ENCODE measurements at regions not wholly inside any gene's neighbourhood (a gene's known extent, or its start where the extent isn't known, plus 50 kb on each side); places are given as distances from the start of the nearest gene placed in this dataset.

- no peak overlapping the region for H3K27ac ChIP-seq (ENCODE audit: low read length)
- H3K9me3 ChIP-seq (ENCODE audit: insufficient read depth, low read length): no peaks in the 10 kb centered on the region
- H4K20me1 ChIP-seq (ENCODE audit: insufficient read depth, low read length): no peaks in the 10 kb centered on the region
- TF ChIP-seq CTCF (IDR thresholded peaks at IDR 0.05; ENCODE audit: low read depth, low read length): no peak
- TF ChIP-seq EZH2phosphoT487 (IDR thresholded peaks at IDR 0.05; ENCODE audit: low read depth): no peak
- no peak overlapping the region for H3K4me3 ChIP-seq (ENCODE audit: low read length)
- H3K36me3 ChIP-seq (replicated peaks; ENCODE audit: low read depth, low read length): no peaks in the 10 kb centered on the region
- H2AFZ ChIP-seq (ENCODE audit: low read depth, low read length): no peak overlapping the region
- no peak overlapping the region for H3K4me2 ChIP-seq (ENCODE audit: low read length)
- H3K4me1 ChIP-seq (ENCODE audit: low read length): no peaks in the 10 kb centered on the region
- H3K79me2 ChIP-seq (ENCODE audit: low read length): no peaks in the 10 kb centered on the region
- H3K9ac ChIP-seq (ENCODE audit: low read length): no peak overlapping the region
- H3K27me3 ChIP-seq (ENCODE audit: low read depth, low read length): peaks cover 13% of the 10 kb centered on the region; the same call in 1 of the 2 replicates
These were observed 224.9 kb downstream of the ACTR3B start for GRCh38 chr7:152984421-152984820.

GRCh38 chr7:152986376-152986775 lies 226.8 kb downstream of the ACTR3B start:
- H3K9me3 ChIP-seq (ENCODE audit: insufficient read depth, low read length): no peaks in the 10 kb centered on the region
- H3K4me2 ChIP-seq (ENCODE audit: low read length): no peak overlapping the region
- no peak overlapping the region for H3K4me3 ChIP-seq (ENCODE audit: low read length)
- no peaks in the 10 kb centered on the region for H3K79me2 ChIP-seq (ENCODE audit: low read length)
- no peak for TF ChIP-seq CTCF (IDR thresholded peaks at IDR 0.05; ENCODE audit: low read depth, low read length)
- TF ChIP-seq EZH2phosphoT487 (IDR thresholded peaks at IDR 0.05; ENCODE audit: low read depth): no peak
- H3K4me1 ChIP-seq (ENCODE audit: low read length): no peaks in the 10 kb centered on the region
- no peaks in the 10 kb centered on the region for H4K20me1 ChIP-seq (ENCODE audit: insufficient read depth, low read length)
- H3K27me3 ChIP-seq (ENCODE audit: low read depth, low read length): peaks cover 5% of the 10 kb centered on the region; the same call in 1 of the 2 replicates
- H3K36me3 ChIP-seq (replicated peaks; ENCODE audit: low read depth, low read length): no peaks in the 10 kb centered on the region
- no peak overlapping the region for H3K9ac ChIP-seq (ENCODE audit: low read length)
- H3K27ac ChIP-seq (ENCODE audit: low read length): no peak overlapping the region
- no peak overlapping the region for H2AFZ ChIP-seq (ENCODE audit: low read depth, low read length)

GRCh38 chr7:152987656-152988055 lies 228.1 kb downstream of the ACTR3B start:
- TF ChIP-seq EZH2phosphoT487 (IDR thresholded peaks at IDR 0.05; ENCODE audit: low read depth): no peak
- TF ChIP-seq CTCF (IDR thresholded peaks at IDR 0.05; ENCODE audit: low read depth, low read length): no peak
- no peak overlapping the region for H3K4me3 ChIP-seq (ENCODE audit: low read length)
- H3K4me2 ChIP-seq (ENCODE audit: low read length): no peak overlapping the region
- no peak overlapping the region for H3K9ac ChIP-seq (ENCODE audit: low read length)
- H3K27me3 ChIP-seq (ENCODE audit: low read depth, low read length): peaks cover 4% of the 10 kb centered on the region; the same call in 1 of the 2 replicates
- H3K27ac ChIP-seq (ENCODE audit: low read length): no peak overlapping the region
- H3K79me2 ChIP-seq (ENCODE audit: low read length): no peaks in the 10 kb centered on the region
- H3K9me3 ChIP-seq (ENCODE audit: insufficient read depth, low read length): no peaks in the 10 kb centered on the region
- no peaks in the 10 kb centered on the region for H3K36me3 ChIP-seq (replicated peaks; ENCODE audit: low read depth, low read length)
- H4K20me1 ChIP-seq (ENCODE audit: insufficient read depth, low read length): no peaks in the 10 kb centered on the region
- H2AFZ ChIP-seq (ENCODE audit: low read depth, low read length): no peak overlapping the region
- H3K4me1 ChIP-seq (ENCODE audit: low read length): no peaks in the 10 kb centered on the region

- Histone ChIP-seq H3K4me3 (ENCODE audit: low read length) (no peak overlapping the region), H3K4me2 (ENCODE audit: low read length) (no peak overlapping the region), H3K4me1 (ENCODE audit: low read length) (no peaks in the 10 kb centered on the region), H3K27ac (ENCODE audit: low read length) (no peak overlapping the region), H4K20me1 (ENCODE audit: insufficient read depth, low read length) (no peaks in the 10 kb centered on the region), H3K36me3 (replicated peaks; ENCODE audit: low read depth, low read length) (no peaks in the 10 kb centered on the region), H3K27me3 (ENCODE audit: low read depth, low read length) (no peaks in the 10 kb centered on the region), H3K79me2 (ENCODE audit: low read length) (no peaks in the 10 kb centered on the region), H2AFZ (ENCODE audit: low read depth, low read length) (no peak overlapping the region), H3K9me3 (ENCODE audit: insufficient read depth, low read length) (no peaks in the 10 kb centered on the region), H3K9ac (ENCODE audit: low read length) (no peak overlapping the region)
- TF ChIP-seq EZH2phosphoT487 (IDR thresholded peaks at IDR 0.05; ENCODE audit: low read depth) (no peak), CTCF (IDR thresholded peaks at IDR 0.05; ENCODE audit: low read depth, low read length) (no peak)
These were observed 230.4 kb downstream of the ACTR3B start for GRCh38 chr7:152989889-152990380.
